ENCODE measurements at regions not wholly inside any gene's neighbourhood (a gene's known extent, or its start where the extent isn't known, plus 50 kb on each side); places are given as distances from the start of the nearest gene placed in this dataset.

DNA sequence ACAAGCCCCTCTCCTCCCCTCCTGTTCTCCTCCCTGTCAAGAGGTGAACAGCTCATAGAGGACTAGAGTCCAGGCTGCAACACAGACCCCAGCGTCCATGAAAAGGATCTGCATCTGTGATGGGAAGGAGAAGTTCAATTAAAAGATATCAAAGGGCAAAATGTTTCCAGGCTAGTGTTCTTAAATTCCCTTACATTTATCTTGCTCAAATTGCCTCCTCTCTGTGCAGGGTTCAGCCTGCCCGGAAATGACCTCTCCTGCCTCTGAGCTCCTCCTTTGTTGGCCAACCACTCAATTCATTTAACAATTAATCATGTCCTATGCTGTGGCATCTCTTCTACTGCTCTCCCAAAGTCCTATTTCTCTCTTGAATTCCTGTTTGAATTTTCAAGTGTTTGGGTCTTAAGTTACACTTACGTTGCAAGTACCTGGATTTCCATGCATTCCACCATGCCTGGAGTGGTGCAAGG is 105.3 kb downstream of the TSN start:
- no peak for DNase-seq

DNA sequence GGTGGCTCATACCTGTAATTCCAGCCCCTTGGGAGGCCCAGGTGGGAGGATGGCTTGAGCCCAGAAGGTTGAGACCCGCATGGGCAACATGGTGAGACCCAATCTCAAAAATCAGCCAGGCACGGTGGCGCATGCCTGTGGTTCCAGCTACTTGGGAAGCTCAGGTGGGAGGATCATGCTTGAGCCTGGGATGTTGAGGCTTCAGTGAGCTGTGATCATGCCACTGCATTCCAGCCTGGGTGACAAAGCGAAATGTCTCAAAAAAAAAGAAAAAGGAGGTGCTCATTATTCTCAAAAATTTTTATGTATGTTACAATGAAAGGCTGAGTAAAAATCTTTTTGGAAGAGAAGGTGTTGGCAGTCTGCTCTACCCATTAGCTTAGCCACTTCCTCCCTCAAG is 106.8 kb downstream of the TSN start:
- no peak for DNase-seq

DNA sequence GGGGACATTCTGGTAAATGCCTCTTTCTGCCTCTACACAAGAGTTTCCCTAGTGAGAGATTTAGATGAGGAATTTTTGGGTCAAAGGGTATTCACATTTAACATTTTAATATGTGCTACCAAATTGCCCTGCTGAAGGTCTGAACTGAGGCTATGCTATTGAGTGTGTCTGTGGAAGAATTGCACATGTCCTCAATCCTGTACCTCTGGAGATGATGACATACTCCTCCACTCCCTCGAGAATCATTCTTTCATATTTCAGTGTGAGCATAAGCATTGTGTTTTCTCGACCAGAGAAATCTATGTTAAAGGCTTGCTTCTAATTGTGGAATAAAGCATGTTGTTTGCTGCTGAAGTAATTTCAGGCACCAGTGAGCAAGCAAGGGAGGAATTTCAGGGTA is 110.5 kb downstream of the TSN start:
- DNase-seq, result no peak

DNA sequence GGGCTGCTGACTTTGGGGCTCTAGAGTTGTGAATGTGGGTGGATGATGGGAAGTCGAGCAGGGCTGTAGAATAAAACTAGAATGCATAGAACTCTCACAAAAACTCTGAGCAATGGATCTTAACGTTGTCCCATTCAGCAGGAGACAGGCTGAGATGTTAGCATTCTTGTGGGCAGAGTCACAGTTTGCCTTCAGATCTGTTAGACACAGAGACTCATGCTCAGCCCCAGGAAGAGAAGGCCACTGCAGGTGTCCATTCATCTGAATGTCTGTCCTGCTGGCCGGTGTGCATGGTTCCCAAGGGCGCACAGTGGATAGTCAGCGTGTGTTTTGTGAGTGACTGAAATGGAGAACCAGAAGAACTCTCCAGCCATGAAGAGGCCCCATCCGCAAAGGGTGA is 111.3 kb downstream of the TSN start:
- no peak for DNase-seq

- DNase-seq, result no peak
Observed at GRCh38 chr2:121868652-121869051, 113.2 kb downstream of the TSN start.

DNA sequence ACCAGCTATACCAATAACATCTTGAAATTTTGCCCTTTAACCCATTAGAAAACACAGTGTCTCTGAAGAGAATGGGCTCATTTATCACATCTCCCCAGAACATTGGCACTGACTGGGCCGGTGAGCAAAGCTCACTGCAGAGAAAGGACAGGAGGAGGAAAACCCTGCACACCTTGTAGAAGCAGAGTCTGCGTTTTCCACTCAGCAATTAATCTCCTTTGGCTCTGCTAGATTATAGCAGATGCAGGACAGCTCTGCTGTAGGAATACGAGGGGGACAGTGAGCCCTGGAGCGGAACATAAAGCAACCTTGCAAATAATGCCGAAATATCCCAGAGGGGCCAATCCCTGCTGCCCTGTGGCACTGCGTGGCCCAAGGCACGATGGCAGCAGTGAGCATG is 113.9 kb downstream of the TSN start:
- DNase-seq, result no peak

DNA sequence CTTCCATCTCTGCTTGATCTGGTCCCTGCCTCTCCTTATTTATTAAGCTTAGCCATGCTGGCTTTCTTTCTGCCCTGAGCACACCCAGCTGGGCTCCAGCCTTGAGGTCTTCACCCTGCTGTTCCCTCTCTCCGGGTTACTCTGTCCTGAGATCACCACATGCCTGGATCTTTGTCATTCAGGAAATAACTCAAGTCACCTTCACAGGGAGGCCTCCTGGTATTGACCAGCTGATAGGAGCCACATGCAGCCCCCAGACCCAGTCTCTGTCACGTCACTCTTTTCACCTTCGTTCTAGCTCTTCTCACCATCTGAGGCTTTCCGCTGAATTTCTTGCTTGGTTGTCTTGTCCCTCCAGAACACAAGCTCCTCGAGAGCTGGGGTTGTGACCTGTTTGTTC is 114.4 kb downstream of the TSN start:
- no peak for DNase-seq

DNA sequence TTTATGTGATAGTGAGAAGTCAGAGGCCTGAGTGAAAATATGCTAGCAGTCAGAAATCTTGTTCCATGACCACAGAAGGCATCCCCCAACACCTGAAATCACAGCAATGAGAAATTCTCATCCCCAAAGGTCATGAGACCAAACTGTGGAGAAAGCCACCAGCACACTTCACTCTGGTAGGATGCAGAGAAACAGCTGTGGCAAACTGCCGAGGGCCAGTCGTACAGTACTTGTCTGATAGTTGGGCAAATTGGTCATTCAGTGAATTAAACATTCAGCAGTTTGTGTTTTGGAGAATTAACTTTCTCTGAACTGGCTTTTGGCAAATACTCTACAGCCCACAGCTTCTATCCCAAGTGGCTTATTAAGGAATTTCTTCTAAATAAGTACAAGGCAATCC is 117.2 kb downstream of the TSN start:
- DNase-seq, result no peak

- DNase-seq, result no peak
Observed at GRCh38 chr2:121873864-121874263, 118.4 kb downstream of the TSN start.

GRCh38 chr2:121875585-121876185 is 120.2 kb downstream of the TSN start:
- DNase-seq, result no peak

DNA sequence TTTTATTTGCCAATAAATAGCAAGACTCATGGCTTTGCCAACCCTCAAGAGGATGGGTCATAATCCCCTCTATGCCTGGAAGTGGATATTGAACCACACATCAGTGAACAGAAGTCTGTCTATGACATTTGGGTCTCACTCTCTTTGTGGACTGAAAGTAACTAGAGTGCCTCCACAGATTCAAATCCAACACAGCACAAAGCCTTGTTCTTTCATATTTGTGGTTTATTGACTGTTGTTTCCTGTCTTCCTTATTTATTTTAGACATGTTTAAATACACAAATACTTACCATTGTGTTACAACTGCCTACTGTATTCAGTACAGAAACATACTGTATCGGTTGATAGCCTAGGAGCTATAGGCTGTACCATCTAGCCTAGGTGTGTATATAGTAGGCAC is 121.9 kb downstream of the TSN start:
- DNase-seq, result no peak

DNA sequence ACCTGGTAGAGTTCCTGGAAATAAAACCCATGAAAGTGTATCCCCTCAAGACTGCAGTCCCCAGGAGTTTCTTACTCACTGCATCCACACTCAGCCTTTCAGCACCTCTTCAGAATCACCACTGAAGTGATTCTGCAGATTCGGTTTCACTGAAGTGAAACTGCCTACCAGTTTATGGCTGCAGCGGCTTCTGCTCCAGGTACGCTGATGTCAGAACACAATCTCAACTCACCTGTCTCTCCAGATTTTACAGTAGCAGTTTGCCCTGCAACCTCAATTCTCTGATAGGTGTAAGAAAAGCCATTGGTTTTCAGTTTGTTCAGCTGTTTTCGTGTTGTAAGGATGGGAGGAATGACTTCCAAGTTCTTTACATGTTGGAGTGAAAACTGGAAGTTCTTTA is 124.8 kb downstream of the TSN start:
- no peak for DNase-seq

GRCh38 chr2:121881038-121881437 is 125.6 kb downstream of the TSN start:
- DNase-seq, result no peak

- no peak for DNase-seq
Observed at GRCh38 chr2:121881950-121882349, 126.5 kb downstream of the TSN start.

- DNase-seq, result no peak
Observed at GRCh38 chr2:121884078-121884477, 128.6 kb downstream of the TSN start.

DNA sequence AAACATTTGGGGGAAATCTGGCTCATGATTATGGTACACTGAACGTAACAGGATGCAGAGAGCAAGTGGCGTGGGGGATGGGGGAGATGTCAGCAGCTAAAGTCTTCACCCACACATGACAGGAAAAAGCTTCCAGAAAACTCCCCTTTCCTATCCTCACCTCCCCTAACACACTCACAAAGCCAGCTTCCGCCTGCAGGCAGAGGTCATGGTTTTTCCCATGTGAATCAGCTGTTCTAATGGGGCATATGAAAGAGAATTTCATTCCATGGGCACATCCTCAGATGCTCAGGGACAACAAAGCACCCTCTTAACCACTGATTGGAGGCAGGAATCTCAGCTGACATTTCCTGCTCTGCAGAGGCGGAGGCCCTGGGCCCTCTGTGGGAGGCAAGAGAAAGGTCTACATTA is 129.1 kb downstream of the TSN start:
- no peak for DNase-seq

DNA sequence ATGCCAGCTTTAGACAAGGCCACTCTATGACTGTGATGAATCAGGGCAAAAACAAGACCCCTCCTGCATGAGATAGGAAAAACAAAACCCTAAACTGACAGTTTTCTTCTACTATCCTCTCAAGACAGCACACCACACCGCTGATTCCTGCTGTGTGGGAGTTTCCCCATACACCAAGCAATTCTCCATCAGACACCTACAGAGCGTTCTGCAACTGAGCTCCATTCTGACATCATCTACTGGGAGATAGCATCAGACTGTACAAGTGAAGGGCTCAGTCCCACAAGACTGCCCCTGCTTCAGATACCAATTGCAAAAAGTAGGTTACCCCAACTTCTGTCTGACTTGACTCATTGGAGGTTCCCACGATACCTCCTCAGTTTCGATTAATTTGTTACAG is 130.6 kb downstream of the TSN start:
- no peak for DNase-seq

GRCh38 chr2:121887513-121888188 is 132.2 kb downstream of the TSN start:
- no peak for DNase-seq

DNA sequence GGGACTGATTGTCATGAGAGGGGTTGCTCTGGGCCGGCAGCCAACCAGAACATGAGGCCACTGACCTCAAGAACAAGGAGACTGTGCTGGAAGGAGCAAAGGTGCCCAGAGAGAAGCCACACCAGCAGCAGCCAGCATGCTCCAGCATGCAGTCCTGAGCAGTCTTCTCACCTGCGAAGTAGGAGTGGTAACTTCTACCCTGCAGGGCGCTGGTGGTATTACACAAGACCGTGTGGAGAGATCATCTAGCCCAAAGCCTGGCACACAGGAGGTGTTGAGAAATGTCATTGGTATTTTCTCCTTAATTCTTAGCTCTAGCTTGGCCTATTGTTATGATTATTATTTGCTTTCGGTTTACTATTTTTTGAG is 132.7 kb downstream of the TSN start:
- DNase-seq, result no peak

DNA sequence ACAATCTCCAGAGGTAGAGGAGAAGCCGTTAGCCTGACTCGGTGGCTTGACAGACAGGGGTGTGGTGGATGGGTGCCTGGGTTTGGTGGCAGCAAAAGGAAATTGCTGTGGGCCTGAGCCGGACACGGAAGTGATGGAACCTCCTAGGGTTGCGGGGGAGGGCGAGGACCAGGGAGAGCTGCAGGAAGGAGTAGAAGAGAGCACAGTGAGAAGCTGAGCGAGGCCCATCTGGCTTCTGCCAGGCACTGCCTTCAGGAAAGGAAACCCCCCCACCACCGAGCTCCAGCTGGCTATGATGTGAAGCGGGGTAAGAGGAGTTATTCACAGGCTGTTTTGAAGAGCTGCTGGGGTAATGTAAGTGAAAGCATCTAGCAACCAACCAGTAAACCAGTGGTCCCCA is 134.6 kb downstream of the TSN start:
- DNase-seq, result no peak

- DNase-seq, result no peak
Observed at GRCh38 chr2:121895723-121896571, 140.5 kb downstream of the TSN start.

- DNase-seq, result no peak
Observed at GRCh38 chr2:121897335-121897970, 142.0 kb downstream of the TSN start.

DNA sequence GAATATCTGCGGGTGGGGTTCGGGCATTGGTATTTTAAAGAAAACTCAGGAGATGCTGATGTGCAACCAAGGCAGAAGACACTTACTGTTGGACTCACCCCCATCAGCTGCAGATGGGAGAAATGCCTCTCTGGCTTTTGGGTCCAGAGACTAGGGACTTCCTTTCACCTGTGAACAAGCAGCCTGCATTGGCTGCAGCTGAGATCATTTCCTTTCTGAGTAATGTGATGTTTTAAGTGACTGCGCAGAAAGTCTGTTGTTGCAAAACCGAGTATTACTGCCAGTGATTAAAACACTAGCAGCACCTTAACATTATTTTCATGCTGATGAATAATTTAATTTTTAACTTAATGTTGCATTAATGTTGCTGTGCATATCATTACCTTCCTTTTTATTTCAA is 143.0 kb downstream of the TSN start:
- no peak for DNase-seq

- no peak for DNase-seq
Observed at GRCh38 chr2:121900391-121900790, 144.9 kb downstream of the TSN start.

All from GDM1 (cell line).